ENCODE measurements at regions not wholly inside any gene's neighbourhood (a gene's known extent, or its start where the extent isn't known, plus 50 kb on each side); places are given as distances from the start of the nearest gene placed in this dataset.

GRCh38 chr4:115171220-115171619 lies 57.8 kb upstream of the NDST4 start:
- DNase-seq, result no peak

- no peak for DNase-seq
Measured at GRCh38 chr4:115165503-115165902, 52.1 kb upstream of the NDST4 start.
